IMR-90 (cell line): ENCODE measurements at regions not wholly inside any gene's neighbourhood (a gene's known extent, or its start where the extent isn't known, plus 50 kb on each side); places are given as distances from the start of the nearest gene placed in this dataset.

Experiments
- ATAC-seq: fragments of 200-7000 bp; cut with Tn5 transposase; 2 replicates; pipeline ENCODE4 v1.9.1; 2020; ENCODE audit warnings: low read depth, mild to moderate bottlenecking, moderate library complexity
- BruUV-seq: library from RNA; stranded (reverse); fragments of 400-500 nt; replicated peaks from 2 replicates; lab custom pipeline; 2021; lab: Mats Ljungman, UMichigan
- CTCF ChIA-PET: fragments of 300-600 bp; formaldehyde crosslinking; extraction: SDS; loops from one replicate; lab custom pipeline; 2021; ENCODE audit warnings: antibody characterized with exemption; lab: Yijun Ruan, JAX
- POLR2A ChIA-PET: fragments of 300-600 bp; sonication (Branson Sonifier 250); formaldehyde crosslinking; loops from one replicate; lab custom pipeline; 2022; ENCODE audit warnings: antibody characterized with exemption; ENCODE audit not compliant: unreplicated experiment; lab: Charles Lee
- DNase-seq: peaks from one replicate; pipeline ENCODE4 v3.0.0; 2013
- H2AFZ ChIP-seq: replicated peaks from 2 replicates; pipeline ENCODE3; 2013; ENCODE audit warnings: low read length, mild to moderate bottlenecking; ENCODE audit not compliant: poor library complexity
- H2AK5ac ChIP-seq: 2 replicates; pipeline ENCODE4 v1.6.1; 2013; ENCODE audit warnings: low read depth, low read length, inconsistent platforms
- H2AK9ac ChIP-seq: replicated peaks from 2 replicates; pipeline ENCODE3; 2013; ENCODE audit warnings: mild to moderate bottlenecking, low read depth, low read length, moderate library complexity; ENCODE audit not compliant: poor library complexity
- H2BK120ac ChIP-seq: 2 replicates; pipeline ENCODE4 v1.6.1; 2013; ENCODE audit warnings: low read depth, low read length, inconsistent platforms
- H2BK15ac ChIP-seq: 3 replicates; pipeline ENCODE4 v1.6.1; 2013; ENCODE audit warnings: low read depth, low read length, inconsistent platforms
- H2BK20ac ChIP-seq: 2 replicates; pipeline ENCODE4 v1.6.1; 2013; ENCODE audit warnings: low read depth, mild to moderate bottlenecking, inconsistent platforms, low read length, moderate library complexity
- H2BK5ac ChIP-seq: 2 replicates; pipeline ENCODE4 v1.6.1; 2013; ENCODE audit warnings: mild to moderate bottlenecking, low read depth, low read length, inconsistent platforms; ENCODE audit not compliant: poor library complexity, severe bottlenecking
- H3K14ac ChIP-seq: replicated peaks from 2 replicates; pipeline ENCODE4 v1.6.1; 2013; ENCODE audit warnings: low read depth, low read length, inconsistent platforms
- H3K18ac ChIP-seq: 2 replicates; pipeline ENCODE4 v1.6.1; 2013; ENCODE audit warnings: low read depth, low read length, control low read depth
- H3K23ac ChIP-seq: 2 replicates; pipeline ENCODE4 v1.6.1; 2013; ENCODE audit warnings: low read depth, low read length, inconsistent platforms
- H3K27ac ChIP-seq: 2 replicates; pipeline ENCODE4 v1.5.1; 2013; ENCODE audit warnings: mild to moderate bottlenecking, control low read depth, low read length; ENCODE audit not compliant: insufficient read depth
- H3K27me3 ChIP-seq: 2 replicates; pipeline ENCODE4 v1.6.1; 2013; ENCODE audit warnings: low read length; ENCODE audit not compliant: control insufficient read depth, insufficient read depth
- H3K36me3 ChIP-seq: 2 replicates; pipeline ENCODE4 v1.6.1; 2013; ENCODE audit warnings: low read length, mixed read lengths; ENCODE audit not compliant: control insufficient read depth, insufficient read depth
- H3K4ac ChIP-seq: 2 replicates; pipeline ENCODE4 v1.6.1; 2013; ENCODE audit warnings: low read depth, low read length, inconsistent platforms
- H3K4me1 ChIP-seq: 2 replicates; pipeline ENCODE4 v1.6.1; 2013; ENCODE audit warnings: low read length, mixed read lengths; ENCODE audit not compliant: control insufficient read depth, insufficient read depth
- H3K4me2 ChIP-seq: 2 replicates; pipeline ENCODE4 v1.6.1; 2013; ENCODE audit warnings: low read depth, mild to moderate bottlenecking, control low read depth, low read length, moderate library complexity
- H3K4me3 ChIP-seq: 2 replicates; pipeline ENCODE4 v1.5.1; 2013; ENCODE audit warnings: low read depth, mild to moderate bottlenecking, control low read depth, low read length, moderate library complexity; ENCODE audit not compliant: insufficient read depth
- H3K56ac ChIP-seq: 2 replicates; pipeline ENCODE4 v1.6.1; 2013; ENCODE audit warnings: low read length, inconsistent platforms; ENCODE audit not compliant: insufficient read depth; ENCODE audit errors: extremely low read depth
- H3K79me1 ChIP-seq, 2 experiments: 2 replicates each; pipeline ENCODE4 v1.6.1; 2013; ENCODE audit warnings: low read length in 2 of 2, inconsistent platforms in 1 of 2, low read depth in 1 of 2
- H3K9ac ChIP-seq: 2 replicates; pipeline ENCODE4 v1.6.1; 2013; ENCODE audit warnings: low read depth, low read length, control low read depth
- H3K9me1 ChIP-seq: 2 replicates; pipeline ENCODE4 v1.6.1; 2013; ENCODE audit warnings: low read length, inconsistent platforms; ENCODE audit not compliant: insufficient read depth
- H3K9me3 ChIP-seq: 2 replicates; pipeline ENCODE4 v1.6.1; 2013; ENCODE audit warnings: low read length; ENCODE audit not compliant: control insufficient read depth, insufficient read depth
- H4K20me1 ChIP-seq: 2 replicates; pipeline ENCODE4 v1.6.1; 2013; ENCODE audit warnings: low read length, inconsistent platforms; ENCODE audit not compliant: insufficient read depth
- H4K5ac ChIP-seq: 2 replicates; pipeline ENCODE4 v1.6.1; 2013; ENCODE audit warnings: mild to moderate bottlenecking, low read depth, low read length, control low read depth
- H4K8ac ChIP-seq, 2 experiments: 2 replicates each; pipeline ENCODE4 v1.6.1; 2013; ENCODE audit warnings: low read depth in 2 of 2, low read length in 2 of 2, control low read depth in 1 of 2, inconsistent platforms in 1 of 2
- H4K91ac ChIP-seq: 2 replicates; pipeline ENCODE4 v1.6.1; 2013; ENCODE audit warnings: low read depth, low read length, inconsistent platforms; ENCODE audit not compliant: insufficient read depth
- BHLHE40 ChIP-seq: fragments of 150-350 bp; IDR thresholded peaks from 2 replicates; pipeline ENCODE4 v1.6.1; 2016; ENCODE audit warnings: mild to moderate bottlenecking, low read depth, low read length
- CEBPB ChIP-seq: IDR thresholded peaks from 2 replicates; pipeline ENCODE4 v1.6.1; 2012; ENCODE audit warnings: low read depth, low read length, improper control_type of control experiment
- CHD1 ChIP-seq: IDR thresholded peaks from 2 replicates; pipeline ENCODE4 v1.6.1; 2012; ENCODE audit warnings: low read depth, low read length, improper control_type of control experiment
- FOS ChIP-seq: fragments of 150-350 bp; IDR thresholded peaks from 2 replicates; pipeline ENCODE4 v1.6.1; 2016; ENCODE audit warnings: low read depth, low read length
- MAFK ChIP-seq: IDR thresholded peaks from 2 replicates; pipeline ENCODE4 v1.6.1; 2012; ENCODE audit warnings: low read depth, low read length, improper control_type of control experiment
- MAZ ChIP-seq: IDR thresholded peaks from 2 replicates; pipeline ENCODE4 v1.6.1; 2012; ENCODE audit warnings: low read depth, mild to moderate bottlenecking, low read length, improper control_type of control experiment, moderate library complexity, borderline replicate concordance
- MXI1 ChIP-seq: IDR thresholded peaks from 2 replicates; pipeline ENCODE4 v1.6.1; 2012; ENCODE audit warnings: low read depth, mild to moderate bottlenecking, low read length, moderate library complexity, borderline replicate concordance
- NFE2L2 ChIP-seq: fragments of 150-350 bp; IDR thresholded peaks from 2 replicates; pipeline ENCODE4 v1.6.1; 2016; ENCODE audit warnings: low read depth, mild to moderate bottlenecking, low read length
- POLR2A ChIP-seq: IDR thresholded peaks from 2 replicates; pipeline ENCODE4 v1.6.1; 2012; ENCODE audit warnings: mild to moderate bottlenecking, low read depth, low read length
- RAD21 ChIP-seq: IDR thresholded peaks from 2 replicates; pipeline ENCODE4 v1.6.1; 2012; ENCODE audit warnings: low read length, improper control_type of control experiment
- RCOR1 ChIP-seq: IDR thresholded peaks from 2 replicates; pipeline ENCODE4 v1.6.1; 2012; ENCODE audit warnings: mild to moderate bottlenecking, low read length, improper control_type of control experiment; ENCODE audit not compliant: insufficient replicate concordance
- RFX5 ChIP-seq: IDR thresholded peaks from 2 replicates; pipeline ENCODE4 v1.8.0; 2012; ENCODE audit warnings: low read depth, mild to moderate bottlenecking, low read length, moderate library complexity
- SMC3 ChIP-seq: fragments of 150-350 bp; IDR thresholded peaks from 2 replicates; pipeline ENCODE4 v1.6.1; 2016; ENCODE audit warnings: low read depth, mild to moderate bottlenecking, antibody characterized with exemption, low read length, moderate library complexity
- WGBS, 2 experiments: methylation state at CpG; one replicate each; pipeline versions ENCODE4 v1.1.5 to v1.1.7; 2013; ENCODE audit warnings: missing lambda C conversion rate in 2 of 2; ENCODE audit not compliant: insufficient read length in 1 of 2; ENCODE audit errors: extremely low coverage in 2 of 2; 5-methylcytosine and 5-hydroxymethylcytosine counted together
- dilution Hi-C: fragments of 300-500 bp; cut with HindIII; formaldehyde crosslinking; loops from one replicate; pipeline ENCODE4 v1.14.3; 2018; ENCODE audit warnings: low sequenced_read_pairs; ENCODE audit not compliant: unreplicated experiment
- in situ Hi-C: fragments of 300-500 bp; cut with MboI; formaldehyde crosslinking; loops from 3 replicates; pipeline ENCODE4 v1.14.3; 2019; ENCODE audit warnings: low sequenced_read_pairs, inconsistent platforms, mixed read lengths
- intact Hi-C: fragments of 100-400 bp; cut with micrococcal nuclease; formaldehyde crosslinking; loops from 2 replicates; pipeline ENCODE4 v1.10.0; 2022
- TF ChIP-seq, protein P1 (sequence below): conservative IDR thresholded peaks from 2 replicates; pipeline ENCODE4 v1.5.1; 2012; ENCODE audit warnings: mild to moderate bottlenecking, low read depth, low read length, improper control_type of control experiment
- TF ChIP-seq, protein P2 (sequence below): fragments of 150-350 bp; IDR thresholded peaks from 2 replicates; pipeline ENCODE4 v1.6.1; 2017; ENCODE audit warnings: mild to moderate bottlenecking, antibody characterized with exemption, low read length, low read depth
- TF ChIP-seq, protein P3 (sequence below): fragments of 150-350 bp; IDR thresholded peaks from 2 replicates; pipeline ENCODE4 v1.6.1; 2016; ENCODE audit warnings: low read depth, mild to moderate bottlenecking, low read length, moderate library complexity, borderline replicate concordance

DNA sequence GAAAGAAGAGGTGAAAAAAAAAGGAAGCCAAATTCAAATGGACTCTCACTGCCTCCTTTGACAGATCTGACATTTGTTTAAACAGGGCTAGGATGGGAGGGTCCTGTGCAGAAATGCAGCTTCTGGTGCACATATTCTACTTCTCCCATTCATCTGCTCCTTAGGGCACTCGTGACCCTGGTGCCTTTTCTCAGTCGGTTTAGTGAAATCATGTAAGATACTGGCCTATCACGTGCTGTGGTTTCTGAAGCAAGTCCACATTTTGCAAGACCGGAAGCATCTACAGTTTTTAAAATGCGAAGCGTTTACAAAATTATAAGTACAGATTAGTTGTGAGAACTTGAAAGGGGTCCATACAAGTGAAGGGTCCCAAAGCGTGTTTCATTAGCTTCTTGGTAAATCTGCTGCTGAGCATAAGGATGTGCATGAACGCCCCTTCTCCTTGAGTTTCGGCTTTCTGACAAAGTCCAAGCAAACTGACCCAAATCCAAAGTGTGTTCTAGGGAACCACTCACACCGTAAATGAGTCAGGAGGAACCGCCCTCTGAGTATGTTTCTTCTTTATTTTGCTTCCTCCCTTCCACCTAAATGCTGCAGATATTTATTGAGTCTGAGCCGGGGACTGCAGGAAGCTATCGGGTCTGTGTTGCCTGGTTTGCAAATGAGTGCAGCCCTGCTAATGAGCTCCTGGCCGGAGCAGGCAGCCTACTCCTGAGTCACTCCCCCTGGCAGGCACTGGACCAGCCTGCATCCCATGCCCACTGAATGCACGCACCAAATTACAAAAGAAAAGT, 323.8 kb upstream of the JARID2 start:
- Histone ChIP-seq H4K5ac (no peak overlapping the region), H3K9me3 (no peaks in the 10 kb centered on the region), H3K4me3 (no peak overlapping the region), H3K79me1 (no peaks in the 10 kb centered on the region), H4K20me1 (no peaks in the 10 kb centered on the region), H3K9me1 (peaks cover 14% of the 10 kb centered on the region), H3K23ac (no peak overlapping the region), H2AFZ (no peak overlapping the region), H3K9ac (no peak overlapping the region), H2BK120ac (no peak overlapping the region), H3K27ac (no peak overlapping the region), H2BK20ac (no peak overlapping the region), H2BK15ac (no peak overlapping the region), H3K27me3 (no peaks in the 10 kb centered on the region), H2BK5ac (no peak overlapping the region), H3K4me1 (peaks cover 16% of the 10 kb centered on the region), H3K4ac (no peak overlapping the region), H3K56ac (no peak overlapping the region), H4K91ac (no peak overlapping the region), H3K18ac (no peak overlapping the region), H3K4me2 (no peak overlapping the region), H2AK5ac (no peak overlapping the region), H4K8ac (no peak overlapping the region), H2AK9ac (no peak overlapping the region), H3K36me3 (no peaks in the 10 kb centered on the region), H3K14ac (no peak overlapping the region; the same call in 1 of the 2 replicates)
- TF ChIP-seq, protein P1, sequence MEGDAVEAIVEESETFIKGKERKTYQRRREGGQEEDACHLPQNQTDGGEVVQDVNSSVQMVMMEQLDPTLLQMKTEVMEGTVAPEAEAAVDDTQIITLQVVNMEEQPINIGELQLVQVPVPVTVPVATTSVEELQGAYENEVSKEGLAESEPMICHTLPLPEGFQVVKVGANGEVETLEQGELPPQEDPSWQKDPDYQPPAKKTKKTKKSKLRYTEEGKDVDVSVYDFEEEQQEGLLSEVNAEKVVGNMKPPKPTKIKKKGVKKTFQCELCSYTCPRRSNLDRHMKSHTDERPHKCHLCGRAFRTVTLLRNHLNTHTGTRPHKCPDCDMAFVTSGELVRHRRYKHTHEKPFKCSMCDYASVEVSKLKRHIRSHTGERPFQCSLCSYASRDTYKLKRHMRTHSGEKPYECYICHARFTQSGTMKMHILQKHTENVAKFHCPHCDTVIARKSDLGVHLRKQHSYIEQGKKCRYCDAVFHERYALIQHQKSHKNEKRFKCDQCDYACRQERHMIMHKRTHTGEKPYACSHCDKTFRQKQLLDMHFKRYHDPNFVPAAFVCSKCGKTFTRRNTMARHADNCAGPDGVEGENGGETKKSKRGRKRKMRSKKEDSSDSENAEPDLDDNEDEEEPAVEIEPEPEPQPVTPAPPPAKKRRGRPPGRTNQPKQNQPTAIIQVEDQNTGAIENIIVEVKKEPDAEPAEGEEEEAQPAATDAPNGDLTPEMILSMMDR = no peak
- TF ChIP-seq, protein P2, sequence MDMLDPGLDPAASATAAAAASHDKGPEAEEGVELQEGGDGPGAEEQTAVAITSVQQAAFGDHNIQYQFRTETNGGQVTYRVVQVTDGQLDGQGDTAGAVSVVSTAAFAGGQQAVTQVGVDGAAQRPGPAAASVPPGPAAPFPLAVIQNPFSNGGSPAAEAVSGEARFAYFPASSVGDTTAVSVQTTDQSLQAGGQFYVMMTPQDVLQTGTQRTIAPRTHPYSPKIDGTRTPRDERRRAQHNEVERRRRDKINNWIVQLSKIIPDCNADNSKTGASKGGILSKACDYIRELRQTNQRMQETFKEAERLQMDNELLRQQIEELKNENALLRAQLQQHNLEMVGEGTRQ = no peak
- TF ChIP-seq CEBPB (no peak), MAFK (no peak), MXI1 (no peak), CHD1 (no peak), FOS (no peak), RAD21 (no peak), POLR2A (no peak), NFE2L2 (no peak), BHLHE40 (no peak), RFX5 (no peak), RCOR1 (no peak), SMC3 (no peak), MAZ (no peak)
- TF ChIP-seq, protein P3, sequence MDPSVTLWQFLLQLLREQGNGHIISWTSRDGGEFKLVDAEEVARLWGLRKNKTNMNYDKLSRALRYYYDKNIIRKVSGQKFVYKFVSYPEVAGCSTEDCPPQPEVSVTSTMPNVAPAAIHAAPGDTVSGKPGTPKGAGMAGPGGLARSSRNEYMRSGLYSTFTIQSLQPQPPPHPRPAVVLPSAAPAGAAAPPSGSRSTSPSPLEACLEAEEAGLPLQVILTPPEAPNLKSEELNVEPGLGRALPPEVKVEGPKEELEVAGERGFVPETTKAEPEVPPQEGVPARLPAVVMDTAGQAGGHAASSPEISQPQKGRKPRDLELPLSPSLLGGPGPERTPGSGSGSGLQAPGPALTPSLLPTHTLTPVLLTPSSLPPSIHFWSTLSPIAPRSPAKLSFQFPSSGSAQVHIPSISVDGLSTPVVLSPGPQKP = no peak
- DNase-seq (no peak), ATAC-seq (no peak)
- intact Hi-C loops = loop anchor here (10.0 kb wide), 1 partner anchor 523 kb away; no protein-coding TSS in a partner anchor
- in situ Hi-C loops = no loop called here
- POLR2A ChIA-PET = no interaction called here
- dilution Hi-C loops = no loop called here
- CTCF ChIA-PET = no interaction called here
- WGBS, 2 experiments = 83% methylated on average over 8 of the region's 15 CpGs; no CpG with 5 or more reads in 1 of the 2 experiments
- BruUV-seq = no TSS peak
